ENCODE measurements at regions not wholly inside any gene's neighbourhood (a gene's known extent, or its start where the extent isn't known, plus 50 kb on each side); places are given as distances from the start of the nearest gene placed in this dataset.
A peak's percentile ranks its signal among the peaks of the same experiment; 100 is the strongest.
"Not testable (repeated sequence)": the region's sequence is repeated elsewhere in the genome, so short reads cannot be mapped to it uniquely, and the experiment has no call there.

- DNase-seq (ENCODE audit: low spot score), result no peak
These were observed 1254.4 kb downstream of the ADGRL3 start for GRCh38 chr4:62454535-62454934.

DNA sequence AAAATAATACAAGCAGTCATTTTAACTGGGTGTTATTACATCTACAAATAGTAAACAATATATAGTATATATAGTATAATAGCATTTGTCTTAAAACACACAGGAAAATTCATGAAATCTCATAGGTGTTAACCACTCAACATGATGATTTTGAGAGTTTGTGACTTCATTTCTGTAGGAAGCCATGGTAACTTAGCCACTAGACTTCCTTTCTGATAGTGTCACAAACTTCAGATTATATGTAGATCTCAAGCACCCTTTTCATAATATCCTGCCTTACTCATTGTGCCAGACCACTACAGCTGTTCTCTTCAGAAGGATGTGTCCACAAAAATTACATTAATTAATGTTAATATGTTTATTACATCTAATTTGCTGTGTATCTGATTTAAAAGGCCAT, 1250.6 kb downstream of the ADGRL3 start:
- no peak for DNase-seq (ENCODE audit: low spot score)

- DNase-seq (ENCODE audit: low spot score), result no peak
These were observed 1249.4 kb downstream of the ADGRL3 start for GRCh38 chr4:62449538-62449937.

DNA sequence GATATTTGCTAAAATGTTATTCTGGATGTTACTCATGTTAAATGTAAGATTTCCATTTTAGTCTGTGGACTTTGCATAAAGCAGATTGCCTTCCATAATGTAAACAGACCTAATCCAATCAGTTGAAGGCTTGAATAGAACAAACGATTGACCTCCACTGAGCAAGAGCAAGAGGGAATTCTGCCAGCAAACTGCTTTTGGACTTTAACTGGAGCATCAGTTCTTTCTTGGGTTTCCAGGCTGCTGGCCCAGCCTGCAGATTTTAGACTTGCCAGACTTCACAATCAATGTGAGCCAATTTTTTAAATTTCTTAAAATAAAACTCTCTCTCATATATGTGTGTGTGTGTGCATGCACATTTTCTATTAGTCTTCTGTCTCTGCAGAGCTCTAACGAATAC, 1248.8 kb downstream of the ADGRL3 start:
- DNase-seq (ENCODE audit: low spot score), result no peak

DNA sequence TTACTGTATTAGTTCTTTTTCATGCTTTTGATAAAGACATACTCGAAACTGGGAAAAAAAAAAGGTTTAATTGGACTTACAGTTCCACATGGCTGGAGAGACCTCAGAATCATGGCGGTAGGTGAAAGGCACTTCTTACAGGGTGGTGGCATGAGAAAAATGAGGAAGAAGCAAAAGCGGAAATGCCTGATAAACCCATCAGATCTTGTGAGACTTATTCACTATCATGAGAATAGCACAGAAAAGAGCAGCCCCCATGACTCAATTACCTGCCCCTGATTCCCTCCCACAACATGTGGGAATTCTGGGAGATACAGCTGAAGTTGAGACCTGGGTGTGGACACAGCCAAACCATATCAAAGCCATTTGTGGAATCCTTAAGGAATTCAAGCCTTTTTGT, 1238.9 kb downstream of the ADGRL3 start:
- DNase-seq (ENCODE audit: low spot score), result no peak

DNA sequence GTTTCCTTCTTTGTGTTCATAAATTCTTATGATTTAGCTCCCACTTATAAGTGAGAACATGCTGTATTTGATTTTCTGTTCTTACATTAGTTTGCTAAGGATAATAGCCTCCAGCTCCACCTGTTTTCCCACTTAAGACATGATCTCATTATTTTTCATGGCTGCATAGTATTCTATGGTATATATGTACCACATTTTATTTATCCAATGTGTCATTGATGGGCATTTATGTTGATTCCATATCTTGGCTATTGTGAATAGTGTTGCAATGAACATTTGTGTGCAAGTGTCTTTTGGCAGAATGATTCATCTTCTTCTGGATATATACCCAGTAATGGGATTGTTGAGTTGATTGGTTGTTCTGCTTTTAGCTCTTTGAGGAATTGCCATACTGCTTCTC, 1234.8 kb downstream of the ADGRL3 start:
- no peak for DNase-seq (ENCODE audit: low spot score)

- DNase-seq (ENCODE audit: low spot score), result not testable (repeated sequence)
These were observed 1231.5 kb downstream of the ADGRL3 start for GRCh38 chr4:62431513-62432231.

DNA sequence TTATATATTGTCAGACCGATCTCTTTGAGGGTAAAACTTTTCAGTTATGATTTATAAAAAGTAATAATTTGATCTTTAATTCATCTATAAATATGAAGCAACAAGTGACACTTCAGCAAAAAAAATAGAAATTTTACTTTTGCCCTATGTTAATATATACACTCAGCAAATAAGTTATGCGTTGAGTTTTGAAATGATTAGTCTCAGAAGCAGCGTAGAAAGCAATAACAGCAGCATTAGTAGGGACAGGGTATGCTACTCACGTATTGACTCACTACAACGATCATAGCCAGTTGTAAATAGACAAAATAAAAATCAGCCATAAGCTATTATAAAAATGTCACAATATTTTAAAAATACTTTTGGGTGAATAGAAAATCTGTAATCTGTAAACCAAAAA, 1229.2 kb downstream of the ADGRL3 start:
- DNase-seq (ENCODE audit: low spot score), result no peak

DNA sequence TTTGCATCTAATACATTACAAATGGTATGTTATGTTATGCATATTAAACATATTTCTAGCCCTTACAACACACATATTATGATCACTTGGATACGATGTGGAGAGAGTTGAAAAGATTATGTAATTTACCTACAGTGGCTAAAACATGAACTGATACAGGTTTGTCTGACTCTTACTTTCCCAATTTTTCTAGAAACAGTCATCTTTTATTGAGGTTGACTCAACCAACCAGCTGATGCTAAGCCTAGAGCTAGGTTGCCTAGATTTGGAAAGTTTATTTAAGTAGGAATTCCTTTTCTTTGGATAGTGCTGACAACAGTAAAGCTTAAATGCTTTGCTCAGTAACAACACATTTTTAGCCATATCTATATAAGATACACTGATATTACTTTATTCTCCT, 1215.1 kb downstream of the ADGRL3 start:
- DNase-seq (ENCODE audit: low spot score), result no peak

GRCh38 chr4:62414563-62414962, 1214.4 kb downstream of the ADGRL3 start:
- no peak for DNase-seq (ENCODE audit: low spot score)

DNA sequence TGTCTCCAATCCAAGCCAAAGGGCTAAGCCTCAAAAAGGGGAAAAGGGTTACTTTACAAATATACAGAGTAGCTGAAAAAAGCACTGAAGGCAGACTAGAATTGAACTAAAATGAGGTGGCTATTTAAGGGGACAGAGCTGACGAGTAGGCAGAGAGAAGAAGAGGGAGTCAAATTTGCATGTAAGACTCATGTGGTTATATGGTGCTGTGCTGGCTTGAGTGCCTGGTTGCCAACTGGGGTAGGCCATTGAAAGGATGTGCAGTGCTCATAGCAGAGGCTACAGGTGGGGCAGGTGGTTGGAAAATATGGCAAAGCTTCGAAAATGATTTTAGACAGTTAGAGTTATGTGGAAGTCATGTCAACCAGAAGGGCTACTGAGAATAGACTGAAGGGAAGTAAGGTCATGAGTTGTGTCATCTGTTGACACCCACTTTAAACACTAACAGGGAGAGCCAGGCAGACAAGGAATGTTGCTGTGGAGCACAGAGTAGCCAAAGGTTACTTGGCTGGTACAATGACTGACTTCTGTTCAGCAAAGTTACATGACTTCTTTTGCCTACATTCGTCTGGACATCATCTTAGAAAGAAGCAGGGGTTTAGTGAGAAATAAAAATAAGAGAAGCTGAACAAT, 1210.4 kb downstream of the ADGRL3 start:
- no peak for DNase-seq (ENCODE audit: low spot score)

- DNase-seq (ENCODE audit: low spot score), result no peak
These were observed 1208.3 kb downstream of the ADGRL3 start for GRCh38 chr4:62408454-62408853.

GRCh38 chr4:62407534-62407933, 1207.4 kb downstream of the ADGRL3 start:
- DNase-seq (ENCODE audit: low spot score), result no peak

DNA sequence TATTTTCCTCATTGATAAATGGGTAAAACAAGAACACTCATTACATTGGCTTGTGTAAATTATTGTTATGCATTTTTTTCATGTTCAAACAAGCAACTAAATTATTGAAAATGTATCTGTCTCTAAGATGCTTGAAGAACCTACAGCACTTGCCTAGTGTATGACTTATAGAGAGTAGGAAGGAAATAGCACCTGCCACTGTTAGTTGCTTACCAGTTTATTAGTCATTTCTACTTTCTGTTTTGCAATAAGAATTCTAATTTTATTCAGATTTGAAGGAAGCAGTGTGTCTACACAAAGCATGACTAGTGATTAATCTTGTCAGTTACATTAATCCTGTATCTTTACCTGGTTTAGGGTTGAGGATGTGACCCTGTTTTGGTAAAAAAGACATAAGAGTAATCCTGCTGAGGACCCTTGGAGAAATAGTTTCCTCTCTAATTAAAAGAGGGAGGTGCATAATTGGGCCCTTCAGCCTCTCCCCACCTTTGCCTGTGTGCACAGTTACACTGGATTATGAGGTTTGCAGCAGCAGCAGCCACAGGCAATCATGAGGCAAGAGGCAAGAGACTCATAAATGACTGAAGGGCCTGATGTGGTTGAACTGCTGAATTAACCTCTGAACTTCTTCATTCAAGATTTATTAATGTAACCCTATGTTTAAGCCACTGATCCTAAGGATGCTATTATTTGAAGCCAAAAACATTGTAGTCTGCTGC, 1202.1 kb downstream of the ADGRL3 start:
- DNase-seq (ENCODE audit: low spot score), result no peak

DNA sequence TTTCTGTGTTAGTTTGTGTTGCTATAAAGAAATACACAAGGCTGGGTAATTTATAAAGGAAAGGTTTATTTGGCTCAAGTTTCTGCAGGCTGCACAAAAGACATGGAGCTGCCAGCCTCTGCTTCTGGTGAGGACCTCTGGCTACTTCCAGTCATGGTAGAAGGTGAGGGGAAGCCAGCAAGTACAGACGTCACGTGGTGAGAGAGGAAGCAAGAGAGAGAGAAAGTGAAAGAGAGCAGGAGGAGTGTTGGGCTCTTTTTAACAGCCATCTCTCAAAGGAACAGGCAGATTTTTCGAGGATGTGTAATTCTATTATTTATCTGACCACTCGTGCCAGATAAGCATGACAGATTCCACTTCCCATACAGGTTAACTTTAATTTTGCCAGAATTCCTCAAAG, 1199.1 kb downstream of the ADGRL3 start:
- no peak for DNase-seq (ENCODE audit: low spot score)

DNA sequence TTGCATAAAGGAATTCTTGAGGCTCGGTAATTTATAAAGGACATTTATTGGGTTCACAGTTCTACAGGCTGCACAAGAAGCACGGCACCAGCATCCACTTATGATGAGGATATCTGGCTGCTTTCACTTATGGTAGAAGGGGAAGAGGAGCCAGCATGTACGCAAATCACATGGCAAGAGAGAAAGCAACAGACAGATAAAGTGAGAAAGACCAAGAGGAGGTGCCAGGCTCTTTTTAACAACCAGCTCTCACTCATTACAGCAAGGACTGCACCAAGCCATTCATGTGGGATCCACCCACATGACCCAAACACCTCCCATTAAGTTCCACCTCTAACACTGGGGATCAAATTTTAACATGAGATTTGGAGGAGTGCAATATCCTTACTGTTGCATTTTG, 1198.2 kb downstream of the ADGRL3 start:
- DNase-seq (ENCODE audit: low spot score), result no peak

- no peak for DNase-seq (ENCODE audit: low spot score)
These were observed 1194.6 kb downstream of the ADGRL3 start for GRCh38 chr4:62394766-62395165.

DNA sequence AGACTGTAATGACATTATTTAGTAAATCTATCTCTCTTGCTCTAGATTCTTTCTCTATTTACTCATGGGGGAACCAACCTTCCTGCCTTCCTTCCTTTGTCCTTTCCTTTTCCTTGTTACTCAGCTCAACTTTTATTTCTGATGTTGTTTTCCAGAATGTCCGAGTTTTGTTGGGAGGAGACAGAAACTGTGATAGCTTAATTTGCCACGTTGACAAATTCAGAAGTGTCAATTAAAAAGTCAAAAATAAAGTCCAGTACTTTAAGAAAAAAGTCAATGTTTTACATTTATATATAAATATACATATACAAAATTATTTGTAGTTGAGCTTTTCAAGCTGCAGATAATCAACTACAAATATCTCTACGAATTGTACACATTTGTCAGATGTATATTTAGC, 1187.7 kb downstream of the ADGRL3 start:
- no peak for DNase-seq (ENCODE audit: low spot score)

GRCh38 chr4:62377700-62378099, 1177.6 kb downstream of the ADGRL3 start:
- no peak for DNase-seq (ENCODE audit: low spot score)

GRCh38 chr4:62377245-62377644, 1177.1 kb downstream of the ADGRL3 start:
- no peak for DNase-seq (ENCODE audit: low spot score)

DNA sequence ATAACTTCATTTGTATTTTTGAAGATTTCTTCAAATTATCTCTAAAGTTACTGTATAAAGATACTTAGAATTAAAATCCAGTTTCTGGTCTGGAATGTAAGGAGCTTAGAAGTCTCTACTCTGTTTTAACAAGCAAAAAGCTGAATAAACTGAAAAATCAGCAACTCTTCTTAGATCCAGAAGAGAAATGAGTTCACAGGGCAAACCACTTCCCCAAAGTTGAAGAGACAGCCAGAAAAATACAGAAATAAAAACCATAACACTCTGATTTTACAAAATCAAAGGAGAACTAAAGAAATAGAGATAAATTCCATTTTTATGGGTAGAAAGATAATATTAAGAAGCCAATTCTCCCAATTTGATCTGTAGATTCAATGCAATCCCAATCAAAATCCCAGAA, 1166.8 kb downstream of the ADGRL3 start:
- DNase-seq (ENCODE audit: low spot score), result no peak

DNA sequence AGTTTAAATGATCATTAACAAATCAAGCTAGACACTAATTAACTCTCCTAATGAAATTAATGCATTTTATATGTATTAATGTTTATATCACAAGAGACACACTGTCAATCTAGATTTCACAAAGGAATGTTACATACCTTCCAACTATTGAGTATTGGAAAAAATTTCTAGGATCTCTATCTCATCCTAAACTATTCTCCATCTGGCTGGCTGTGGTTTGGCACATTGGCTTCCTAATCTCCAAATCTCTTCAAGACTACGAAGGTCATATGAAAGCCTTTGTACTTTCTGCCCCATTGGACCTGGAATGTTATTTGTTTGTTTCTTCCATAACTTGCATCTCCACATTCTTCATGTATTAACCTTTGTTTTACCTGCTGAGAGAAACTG, 1160.0 kb downstream of the ADGRL3 start:
- no peak for DNase-seq (ENCODE audit: low spot score)

- peak; percentile 2 for DNase-seq (ENCODE audit: low spot score)
These were observed 1159.5 kb downstream of the ADGRL3 start for GRCh38 chr4:62359441-62360155.

All from cerebellar cortex (tissue), 1 donor.